ENCODE measurements at regions not wholly inside any gene's neighbourhood (a gene's known extent, or its start where the extent isn't known, plus 50 kb on each side); places are given as distances from the start of the nearest gene placed in this dataset.

- no peak overlapping the region for H3K4me2 ChIP-seq (ENCODE audit: low read depth, low read length)
- no peak overlapping the region for H4K91ac ChIP-seq (ENCODE audit: insufficient read depth, low read depth, low read length)
- no peak overlapping the region for H2AFZ ChIP-seq (replicated peaks; ENCODE audit: low read length, poor library complexity)
- H3K18ac ChIP-seq (ENCODE audit: low read depth, low read length) = no peak overlapping the region
- no peaks in the 10 kb centered on the region for H3K36me3 ChIP-seq (ENCODE audit: control insufficient read depth, insufficient read depth, low read length)
- dilution Hi-C loops (cut with HindIII; ENCODE audit: low sequenced_read_pairs, unreplicated experiment) (no loop called here), intact Hi-C loops (cut with micrococcal nuclease) (no loop called here), in situ Hi-C loops (cut with MboI; ENCODE audit: low sequenced_read_pairs) (no loop called here)
- H2AK9ac ChIP-seq (replicated peaks; ENCODE audit: low read depth, low read length, poor library complexity) = no peak overlapping the region
- no peaks in the 10 kb centered on the region for H4K20me1 ChIP-seq (ENCODE audit: insufficient read depth, low read length)
- ChIA-PET CTCF (no interaction called here), POLR2A (ENCODE audit: unreplicated experiment) (no interaction called here)
- H4K8ac ChIP-seq (ENCODE audit: low read depth in 2 of 2, low read length in 2 of 2) = no peak overlapping the region
- no peak overlapping the region for H3K56ac ChIP-seq (ENCODE audit: extremely low read depth, insufficient read depth, low read length)
- H3K23ac ChIP-seq (ENCODE audit: low read depth, low read length) = no peak overlapping the region
- TF ChIP-seq BHLHE40 (IDR thresholded peaks at IDR 0.05; ENCODE audit: low read depth, low read length) = no peak
- no peak for TF ChIP-seq RAD21 (IDR thresholded peaks at IDR 0.05; ENCODE audit: low read length)
- no peak for TF ChIP-seq SMC3 (IDR thresholded peaks at IDR 0.05; ENCODE audit: low read depth, low read length)
- no peak for TF ChIP-seq RFX5 (IDR thresholded peaks at IDR 0.05; ENCODE audit: low read depth, low read length)
- no peak for TF ChIP-seq FOS (IDR thresholded peaks at IDR 0.05; ENCODE audit: low read depth, low read length)
- no peak for TF ChIP-seq MXI1 (IDR thresholded peaks at IDR 0.05; ENCODE audit: borderline replicate concordance, low read depth, low read length)
- no peak for TF ChIP-seq CHD1 (IDR thresholded peaks at IDR 0.05; ENCODE audit: low read depth, low read length)
- TF ChIP-seq CEBPB (IDR thresholded peaks at IDR 0.05; ENCODE audit: low read depth, low read length) = no peak
- TF ChIP-seq NFE2L2 (IDR thresholded peaks at IDR 0.05; ENCODE audit: low read depth, low read length) = no peak
- TF ChIP-seq ELK1 (IDR thresholded peaks at IDR 0.05; ENCODE audit: borderline replicate concordance, low read depth, low read length) = no peak
- TF ChIP-seq POLR2A (IDR thresholded peaks at IDR 0.05; ENCODE audit: low read depth, low read length) = no peak
- TF ChIP-seq CTCF (conservative IDR thresholded peaks at IDR 0.05; ENCODE audit: low read depth, low read length) = no peak
- TF ChIP-seq USF2 (IDR thresholded peaks at IDR 0.05; ENCODE audit: low read depth, low read length) = no peak
- no peak overlapping the region for H2BK15ac ChIP-seq (ENCODE audit: low read depth, low read length)
- no peak overlapping the region for H2BK120ac ChIP-seq (ENCODE audit: low read depth, low read length)
- WGBS, 2 experiments (ENCODE audit: extremely low coverage in 2 of 2, insufficient read length in 1 of 2) = no CpG with 5 or more reads among the region's 2 CpGs
- no peak overlapping the region for H3K4me3 ChIP-seq (ENCODE audit: insufficient read depth, low read depth, low read length)
- H3K79me1 ChIP-seq (ENCODE audit: low read depth in 1 of 2, low read length in 2 of 2) = no peaks in the 10 kb centered on the region
- H3K9me1 ChIP-seq (ENCODE audit: insufficient read depth, low read length) = no peaks in the 10 kb centered on the region
- no peak overlapping the region for H3K14ac ChIP-seq (replicated peaks; ENCODE audit: low read depth, low read length)
- H3K4ac ChIP-seq (ENCODE audit: low read depth, low read length) = no peak overlapping the region
- no peak overlapping the region for H3K27ac ChIP-seq (ENCODE audit: insufficient read depth, low read length)
- ATAC-seq (ENCODE audit: low read depth) (no peak), DNase-seq (no peak)
- H3K9me3 ChIP-seq (ENCODE audit: control insufficient read depth, insufficient read depth, low read length) = no peaks in the 10 kb centered on the region
- no TSS peak for BruUV-seq (replicated peaks)
- H3K9ac ChIP-seq (ENCODE audit: low read depth, low read length) = no peak overlapping the region
- no peaks in the 10 kb centered on the region for H3K27me3 ChIP-seq (ENCODE audit: control insufficient read depth, insufficient read depth, low read length)
- no peaks in the 10 kb centered on the region for H3K4me1 ChIP-seq (ENCODE audit: control insufficient read depth, insufficient read depth, low read length)
- H2BK5ac ChIP-seq (ENCODE audit: low read depth, low read length, poor library complexity, severe bottlenecking) = no peak overlapping the region
- H2BK20ac ChIP-seq (ENCODE audit: low read depth, low read length) = 0 out of 2 replicates have a peak overlapping the region, but pooled peaks have one; percentile 43
- no peak overlapping the region for H4K5ac ChIP-seq (ENCODE audit: low read depth, low read length)
- H2AK5ac ChIP-seq (ENCODE audit: low read depth, low read length) = no peak overlapping the region
These were observed 68.8 kb downstream of the PRL start for GRCh38 chr6:22227824-22228610.
